ENCODE measurements at regions not wholly inside any gene's neighbourhood (a gene's known extent, or its start where the extent isn't known, plus 50 kb on each side); places are given as distances from the start of the nearest gene placed in this dataset.

DNA sequence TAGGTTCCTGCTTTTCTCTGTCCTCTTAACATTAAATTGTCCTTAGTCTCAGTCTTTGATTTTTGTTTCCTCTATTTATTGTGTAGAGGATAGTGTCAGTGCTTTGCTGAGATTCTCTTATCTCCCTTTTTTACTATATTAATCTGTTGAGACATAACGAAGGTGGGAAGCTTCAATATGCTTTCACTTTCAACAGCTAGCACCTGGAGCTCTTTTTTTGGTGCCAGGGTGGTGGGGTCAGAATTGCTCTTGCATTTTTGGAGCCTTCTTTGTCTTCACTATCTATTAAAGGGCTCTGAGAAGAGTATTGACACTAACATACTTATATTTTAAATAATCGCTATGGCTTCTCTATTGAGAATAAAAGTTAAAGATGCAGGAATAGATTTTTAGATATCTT, 97.1 kb upstream of the EPHA7 start:
- no peak for DNase-seq (ENCODE audit: low read depth)
- no peaks in the 10 kb centered on the region for H3K27me3 ChIP-seq (ENCODE audit: control insufficient read depth, insufficient read depth, low read length)
- H3K36me3 ChIP-seq (ENCODE audit: control insufficient read depth, insufficient read depth, low read length), result no peaks in the 10 kb centered on the region
- TF ChIP-seq, protein P1, sequence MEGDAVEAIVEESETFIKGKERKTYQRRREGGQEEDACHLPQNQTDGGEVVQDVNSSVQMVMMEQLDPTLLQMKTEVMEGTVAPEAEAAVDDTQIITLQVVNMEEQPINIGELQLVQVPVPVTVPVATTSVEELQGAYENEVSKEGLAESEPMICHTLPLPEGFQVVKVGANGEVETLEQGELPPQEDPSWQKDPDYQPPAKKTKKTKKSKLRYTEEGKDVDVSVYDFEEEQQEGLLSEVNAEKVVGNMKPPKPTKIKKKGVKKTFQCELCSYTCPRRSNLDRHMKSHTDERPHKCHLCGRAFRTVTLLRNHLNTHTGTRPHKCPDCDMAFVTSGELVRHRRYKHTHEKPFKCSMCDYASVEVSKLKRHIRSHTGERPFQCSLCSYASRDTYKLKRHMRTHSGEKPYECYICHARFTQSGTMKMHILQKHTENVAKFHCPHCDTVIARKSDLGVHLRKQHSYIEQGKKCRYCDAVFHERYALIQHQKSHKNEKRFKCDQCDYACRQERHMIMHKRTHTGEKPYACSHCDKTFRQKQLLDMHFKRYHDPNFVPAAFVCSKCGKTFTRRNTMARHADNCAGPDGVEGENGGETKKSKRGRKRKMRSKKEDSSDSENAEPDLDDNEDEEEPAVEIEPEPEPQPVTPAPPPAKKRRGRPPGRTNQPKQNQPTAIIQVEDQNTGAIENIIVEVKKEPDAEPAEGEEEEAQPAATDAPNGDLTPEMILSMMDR (IDR thresholded peaks at IDR 0.05; ENCODE audit: insufficient read depth, low read length, poor library complexity, severe bottlenecking), result no peak
- H3K4me3 ChIP-seq (ENCODE audit: low read depth, low read length), result no peak overlapping the region

DNA sequence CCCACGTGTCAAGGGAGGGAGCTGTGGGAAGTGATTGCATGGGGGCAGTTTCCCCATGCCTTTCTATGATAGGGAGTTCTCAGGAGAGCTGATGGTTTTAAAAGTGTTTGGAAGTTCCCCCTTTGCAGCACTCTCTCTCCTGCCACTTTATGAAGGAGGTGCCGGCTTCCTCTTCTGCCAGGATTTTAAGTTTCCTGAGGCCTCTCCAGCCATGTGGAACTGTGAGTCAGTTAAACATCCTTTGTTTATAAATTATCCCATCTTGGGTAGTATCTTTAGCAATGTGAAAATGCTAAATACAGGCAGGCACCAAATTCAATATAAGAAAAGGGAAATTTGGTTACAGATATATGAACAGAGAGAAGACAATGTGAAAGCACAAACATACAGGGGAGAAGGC, 96.4 kb upstream of the EPHA7 start:
- DNase-seq (ENCODE audit: low read depth), result no peak
- H3K4me3 ChIP-seq (ENCODE audit: low read depth, low read length), result no peak overlapping the region
- TF ChIP-seq, protein P1 (IDR thresholded peaks at IDR 0.05; ENCODE audit: insufficient read depth, low read length, poor library complexity, severe bottlenecking), result no peak

DNA sequence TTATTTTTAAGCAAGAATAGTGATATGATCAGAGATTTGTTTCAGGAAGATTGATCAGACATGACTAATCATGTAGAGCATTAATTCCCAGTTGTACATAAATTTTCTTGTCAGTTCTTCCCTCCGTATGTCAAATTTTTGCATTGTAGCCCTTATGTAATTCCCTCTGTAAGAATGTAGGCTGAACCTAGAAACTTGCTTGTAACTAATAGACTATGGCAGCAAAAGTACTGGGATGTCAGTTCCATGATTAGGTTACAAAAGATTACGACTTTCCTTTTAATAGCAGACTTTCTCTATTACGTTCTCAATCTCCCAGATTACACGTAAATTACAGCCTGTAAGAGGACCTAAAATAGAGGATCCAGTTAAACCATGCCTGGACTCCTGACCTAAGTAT, 79.4 kb upstream of the EPHA7 start:
- TF ChIP-seq, protein P1 (IDR thresholded peaks at IDR 0.05; ENCODE audit: insufficient read depth, low read length, poor library complexity, severe bottlenecking), result no peak
- Histone ChIP-seq H3K4me3 (ENCODE audit: low read depth, low read length) (no peak overlapping the region), H3K27me3 (ENCODE audit: control insufficient read depth, insufficient read depth, low read length) (no peaks in the 10 kb centered on the region), H3K36me3 (ENCODE audit: control insufficient read depth, insufficient read depth, low read length) (no peaks in the 10 kb centered on the region)
- DNase-seq (ENCODE audit: low read depth), result no peak

More for the DNA sequence above, 96.4 kb upstream of the EPHA7 start:
- Histone ChIP-seq H3K36me3 (ENCODE audit: control insufficient read depth, insufficient read depth, low read length) (no peaks in the 10 kb centered on the region), H3K27me3 (ENCODE audit: control insufficient read depth, insufficient read depth, low read length) (no peaks in the 10 kb centered on the region)

DNA sequence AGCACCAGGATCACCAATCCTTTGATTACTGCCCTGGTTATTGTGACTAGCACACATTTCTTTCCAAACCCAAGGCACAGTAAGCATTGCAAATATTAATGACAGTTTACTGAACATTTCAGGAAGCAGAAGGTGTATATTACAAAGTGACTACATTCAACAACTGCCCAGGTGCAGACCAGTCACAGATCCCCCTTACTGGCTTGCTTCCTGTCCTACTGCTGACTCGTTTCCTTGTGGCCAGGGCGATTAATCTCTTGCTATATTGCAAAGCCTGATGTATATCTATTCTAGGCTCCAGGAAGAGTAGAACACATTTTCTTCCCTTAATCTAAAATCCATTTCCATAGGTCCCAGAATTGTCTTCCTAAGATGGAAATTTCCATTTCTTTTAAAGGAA, 77.2 kb upstream of the EPHA7 start:
- DNase-seq (ENCODE audit: low read depth), result no peak
- Histone ChIP-seq H3K4me3 (ENCODE audit: low read depth, low read length) (no peak overlapping the region), H3K36me3 (ENCODE audit: control insufficient read depth, insufficient read depth, low read length) (no peaks in the 10 kb centered on the region), H3K27me3 (ENCODE audit: control insufficient read depth, insufficient read depth, low read length) (no peaks in the 10 kb centered on the region)
- TF ChIP-seq, protein P1 (IDR thresholded peaks at IDR 0.05; ENCODE audit: insufficient read depth, low read length, poor library complexity, severe bottlenecking), result no peak

DNA sequence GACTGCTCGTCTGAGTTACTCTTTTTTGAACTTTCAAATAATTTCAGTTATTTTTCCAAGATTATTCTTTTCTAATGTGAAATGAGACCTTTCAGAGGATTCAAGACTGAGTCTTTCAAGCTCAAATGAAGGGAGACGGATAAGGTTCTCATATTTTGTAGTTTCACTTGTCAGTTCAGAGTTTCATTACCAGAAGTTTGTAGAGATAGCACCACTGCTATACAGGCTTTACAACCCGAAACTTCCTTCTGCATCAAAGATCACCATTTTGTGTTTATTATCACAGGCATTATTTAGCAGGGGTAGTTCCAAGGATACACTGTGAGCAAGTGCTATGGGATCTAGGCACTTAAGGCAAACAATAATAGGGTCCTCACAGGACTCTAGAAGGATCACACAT, 74.7 kb upstream of the EPHA7 start:
- DNase-seq (ENCODE audit: low read depth), result no peak
- no peaks in the 10 kb centered on the region for H3K36me3 ChIP-seq (ENCODE audit: control insufficient read depth, insufficient read depth, low read length)
- no peaks in the 10 kb centered on the region for H3K27me3 ChIP-seq (ENCODE audit: control insufficient read depth, insufficient read depth, low read length)
- no peak overlapping the region for H3K4me3 ChIP-seq (ENCODE audit: low read depth, low read length)
- TF ChIP-seq, protein P1 (IDR thresholded peaks at IDR 0.05; ENCODE audit: insufficient read depth, low read length, poor library complexity, severe bottlenecking), result no peak

DNA sequence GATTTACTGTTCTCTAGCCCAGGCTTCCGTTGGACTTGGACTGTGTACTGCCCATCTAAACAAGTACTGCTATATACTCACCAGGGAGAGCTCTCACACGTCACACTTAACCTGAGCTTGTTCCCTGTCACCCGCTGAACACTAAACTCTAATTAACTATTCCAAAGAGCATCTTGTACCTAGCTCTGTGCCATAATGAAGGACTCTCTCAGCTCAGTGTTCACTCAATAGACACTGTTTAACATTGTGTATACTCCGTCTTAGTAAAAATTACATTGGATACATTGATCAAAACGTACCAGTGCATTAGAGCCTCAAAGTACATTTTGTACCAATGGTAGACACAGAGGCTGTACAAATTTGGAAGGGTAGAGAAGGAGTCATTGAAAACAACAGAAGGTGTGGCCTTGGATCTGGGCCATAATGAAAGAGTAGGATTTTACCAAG, 55.4 kb upstream of the EPHA7 start:
- no peaks in the 10 kb centered on the region for H3K27me3 ChIP-seq (ENCODE audit: control insufficient read depth, insufficient read depth, low read length)
- DNase-seq (ENCODE audit: low read depth), result no peak
- H3K4me3 ChIP-seq (ENCODE audit: low read depth, low read length), result no peak overlapping the region
- TF ChIP-seq, protein P1 (IDR thresholded peaks at IDR 0.05; ENCODE audit: insufficient read depth, low read length, poor library complexity, severe bottlenecking), result no peak
- H3K36me3 ChIP-seq (ENCODE audit: control insufficient read depth, insufficient read depth, low read length), result no peaks in the 10 kb centered on the region

Measured in kidney epithelial cell (primary cell).